Heart right ventricle (tissue), 16 donors: ENCODE measurements at regions not wholly inside any gene's neighbourhood (a gene's known extent, or its start where the extent isn't known, plus 50 kb on each side); places are given as distances from the start of the nearest gene placed in this dataset.

Experiments
- ATAC-seq, 8 donors: fragments of 200-7000 bp; cut with Tn5 transposase; one replicate each; pipeline ENCODE4 v1.9.1; 2020; ENCODE audit warnings: mild to moderate bottlenecking in 8 of 8, moderate library complexity in 8 of 8, moderate number of reproducible peaks in 1 of 8
- DNase-seq, 2 donors: peaks; one replicate each; pipeline ENCODE4 v3.0.0-alpha.2; 2020
- H3K27ac ChIP-seq, 10 donors: fragments of 200-600 bp; sonication (generic) in 2 of 10; one replicate each; pipeline versions ENCODE4 v1.5.0 to v1.8.0; 2020 to 2022; ENCODE audit warnings: mild to moderate bottlenecking in 3 of 10
- H3K27me3 ChIP-seq, 7 donors: fragments of 200-600 bp; one replicate each; pipeline ENCODE4 v1.8.0; 2021 to 2022; ENCODE audit warnings: mild to moderate bottlenecking in 2 of 7
- H3K36me3 ChIP-seq, 9 donors: fragments of 200-600 bp; sonication (generic) in 1 of 9; one replicate each; pipeline versions ENCODE4 v1.5.0 to v1.8.0; 2020 to 2022; ENCODE audit warnings: mild to moderate bottlenecking in 2 of 9
- H3K4me1 ChIP-seq, 9 donors: fragments of 200-600 bp; sonication (generic) in 1 of 9; one replicate each; pipeline versions ENCODE4 v1.5.0 to v1.8.0; 2020 to 2022; ENCODE audit warnings: mild to moderate bottlenecking in 4 of 9
- H3K4me3 ChIP-seq, 10 donors: fragments of 200-600 bp; sonication (generic) in 2 of 10; one replicate each; pipeline versions ENCODE4 v1.5.0 to v1.8.0; 2020 to 2022; ENCODE audit warnings: mild to moderate bottlenecking in 7 of 10, moderate library complexity in 2 of 10
- H3K9me3 ChIP-seq, 11 donors: fragments of 200-600 bp in 10 of 11; sonication (generic) in 2 of 11; one replicate each; pipeline versions ENCODE4 v1.5.0 to v1.8.0; 2013 to 2022; ENCODE audit warnings: mild to moderate bottlenecking in 2 of 11, control low read depth in 1 of 11, moderate library complexity in 1 of 11
- WGBS, 2 donors: extraction: QIAGEN DNeasy Blood & Tissue Kit; methylation state at CpG; one replicate each; pipeline ENCODE4 v1.1.7; 2013; ENCODE audit warnings: inconsistent platforms in 1 of 2; 5-methylcytosine and 5-hydroxymethylcytosine counted together
- intact Hi-C, 10 donors: fragments of 100-400 bp; cut with DNase I; formaldehyde crosslinking; loops; one replicate each; pipeline versions ENCODE4 v1.11.1 to v1.14.2; 2022
- TF ChIP-seq, protein P1 (sequence below), 9 donors: fragments of 200-600 bp; sonication (generic) in 2 of 9; IDR thresholded peaks; one replicate each; pipeline versions ENCODE4 v1.5.0 to v1.8.0; 2021 to 2022; ENCODE audit warnings: antibody characterized with exemption in 9 of 9, mild to moderate bottlenecking in 5 of 9, moderate library complexity in 1 of 9
- donor health status: Arrhythmogenic right ventricular cardiomyopathy.
- donor health status: ischemic (EF 13 %, LVEDD 7.1; RV severe dilation, severe dysfunction).
- donor health status: healthy with polysubstance abuse.
- donor health status: DM: no; HTN: yes; CAD: no.
- donor health status: DM: no; HTN: no; CAD: no.
- donor health status: ischemic (EF 25% LVEDD 6.9; RV normal size, moderate dysfunction).
- donor health status: ischemic (EF 25% LVEDD 5.7; RV mildly dilated, moderate dysfunction).
- donor health status: healthy.
- donor health status: DM: yes; HTN: yes; CAD: no.
- donor health status: Ischemic cardiomyopathy.
- donor health status: ischemic (EF 35%, LVEDD 5.7; RV mildly dilated, moderate dysfunction).
- donor health status: nonischemic (EF 11% LVEDD 7.7; RV severe dilation, severe dysfunction).
- donor health status: DM: yes; HTN: yes; CAD: no.
- donor health status: PGD.
- donor health status: ischemic (EF 29% LVEDD 5.4; RV normal size, mild dysfunction).
- donor health status: nonischemic (EF 23%, LVEDD 6.1; RV moderate dilation, normal function).

DNA sequence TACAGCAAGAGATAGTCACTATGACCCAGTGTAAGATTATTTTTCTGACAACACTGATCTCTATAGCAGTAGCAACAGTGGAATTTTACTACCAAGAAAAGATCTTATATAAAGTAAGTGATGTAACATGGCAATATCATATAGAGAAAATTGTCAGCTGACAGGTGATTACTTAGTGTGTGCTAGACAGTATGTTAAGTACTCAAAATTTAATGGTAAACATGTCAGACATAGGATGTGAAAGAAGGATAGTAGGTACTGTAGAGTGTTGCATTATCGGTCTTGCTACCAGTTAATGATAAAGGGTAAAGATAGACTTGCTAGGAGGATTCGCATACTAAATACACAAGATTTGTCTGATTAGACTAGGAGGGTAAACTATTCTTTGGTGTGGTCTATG is 247.4 kb downstream of the CYLC2 start:
- ATAC-seq = no peak
- TF ChIP-seq, protein P1, sequence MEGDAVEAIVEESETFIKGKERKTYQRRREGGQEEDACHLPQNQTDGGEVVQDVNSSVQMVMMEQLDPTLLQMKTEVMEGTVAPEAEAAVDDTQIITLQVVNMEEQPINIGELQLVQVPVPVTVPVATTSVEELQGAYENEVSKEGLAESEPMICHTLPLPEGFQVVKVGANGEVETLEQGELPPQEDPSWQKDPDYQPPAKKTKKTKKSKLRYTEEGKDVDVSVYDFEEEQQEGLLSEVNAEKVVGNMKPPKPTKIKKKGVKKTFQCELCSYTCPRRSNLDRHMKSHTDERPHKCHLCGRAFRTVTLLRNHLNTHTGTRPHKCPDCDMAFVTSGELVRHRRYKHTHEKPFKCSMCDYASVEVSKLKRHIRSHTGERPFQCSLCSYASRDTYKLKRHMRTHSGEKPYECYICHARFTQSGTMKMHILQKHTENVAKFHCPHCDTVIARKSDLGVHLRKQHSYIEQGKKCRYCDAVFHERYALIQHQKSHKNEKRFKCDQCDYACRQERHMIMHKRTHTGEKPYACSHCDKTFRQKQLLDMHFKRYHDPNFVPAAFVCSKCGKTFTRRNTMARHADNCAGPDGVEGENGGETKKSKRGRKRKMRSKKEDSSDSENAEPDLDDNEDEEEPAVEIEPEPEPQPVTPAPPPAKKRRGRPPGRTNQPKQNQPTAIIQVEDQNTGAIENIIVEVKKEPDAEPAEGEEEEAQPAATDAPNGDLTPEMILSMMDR (IDR thresholded peaks at IDR 0.05) = no peak
- DNase-seq = no peak
- H3K4me1 ChIP-seq = no peaks in the 10 kb centered on the region
- no peaks in the 10 kb centered on the region for H3K36me3 ChIP-seq
- no peaks in the 10 kb centered on the region for H3K27me3 ChIP-seq
- intact Hi-C loops = loop anchor here in 1 of 10 donors (10.0 kb wide), 1 partner anchor 1092 kb away; no protein-coding TSS in a partner anchor
- H3K4me3 ChIP-seq = no peak overlapping the region
- no peaks in the 10 kb centered on the region for H3K9me3 ChIP-seq
- no peak overlapping the region for H3K27ac ChIP-seq
- WGBS, 2 donors = 88% methylated on average over 2 of the region's 2 CpGs

DNA sequence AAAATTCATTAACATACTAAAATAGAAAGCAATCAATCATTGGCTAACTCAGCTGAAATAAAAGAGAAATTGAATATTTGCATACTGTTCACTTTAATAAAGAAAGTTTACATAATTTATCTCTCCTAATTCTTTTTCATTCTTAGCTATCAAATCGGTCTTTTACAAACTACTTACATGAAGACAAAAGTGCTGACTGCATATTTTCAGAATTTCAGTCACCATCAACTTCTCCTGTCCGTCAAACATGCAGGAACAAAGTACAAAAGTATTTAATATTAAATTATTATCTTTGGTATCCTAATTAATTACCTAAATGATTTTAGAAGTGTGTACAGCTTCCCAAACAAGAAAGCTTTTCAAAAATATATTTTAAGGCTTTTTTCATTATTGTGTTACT is 248.4 kb downstream of the CYLC2 start:
- no peak for ATAC-seq
- Histone ChIP-seq H3K9me3 (no peaks in the 10 kb centered on the region), H3K4me1 (no peaks in the 10 kb centered on the region), H3K27ac (no peak overlapping the region), H3K27me3 (no peaks in the 10 kb centered on the region), H3K36me3 (no peaks in the 10 kb centered on the region), H3K4me3 (no peak overlapping the region)
- intact Hi-C loops = loop anchor here in 1 of 10 donors (10.0 kb wide), 1 partner anchor 1091 kb away; no protein-coding TSS in a partner anchor
- WGBS, 2 donors = 71 to 76% methylated on average over 2 of the region's 2 CpGs
- no peak for DNase-seq
- TF ChIP-seq, protein P1 (IDR thresholded peaks at IDR 0.05) = no peak

DNA sequence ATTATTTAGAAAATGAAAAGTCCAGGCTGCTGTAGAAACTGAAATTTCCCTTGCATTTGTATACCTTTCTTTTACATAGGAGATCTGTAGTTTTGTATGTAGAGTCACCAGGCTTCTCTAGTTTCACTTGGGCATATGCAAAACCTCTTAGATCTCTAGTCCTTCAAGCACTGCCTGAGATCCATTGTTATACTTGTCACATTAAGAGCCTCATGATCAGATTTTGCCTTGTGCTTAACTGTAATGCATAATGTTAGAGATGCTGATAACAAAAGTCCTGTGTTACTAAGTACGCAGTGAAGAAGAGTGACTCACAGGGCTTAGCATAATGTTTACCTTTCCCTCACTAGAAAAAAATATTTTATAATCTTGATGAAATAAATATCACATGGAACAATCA is 250.2 kb downstream of the CYLC2 start:
- H3K27ac ChIP-seq = no peak overlapping the region
- H3K9me3 ChIP-seq = no peaks in the 10 kb centered on the region
- no peaks in the 10 kb centered on the region for H3K36me3 ChIP-seq
- WGBS, 2 donors = 68 to 78% methylated on average over 1 of the region's 1 CpG
- no peak for ATAC-seq
- H3K4me1 ChIP-seq = no peaks in the 10 kb centered on the region
- no peak overlapping the region for H3K4me3 ChIP-seq
- TF ChIP-seq, protein P1 (IDR thresholded peaks at IDR 0.05) = no peak
- no peak for DNase-seq
- no peaks in the 10 kb centered on the region for H3K27me3 ChIP-seq
- intact Hi-C loops = loop anchor here in 1 of 10 donors (10.0 kb wide), 1 partner anchor 1089 kb away; no protein-coding TSS in a partner anchor

DNA sequence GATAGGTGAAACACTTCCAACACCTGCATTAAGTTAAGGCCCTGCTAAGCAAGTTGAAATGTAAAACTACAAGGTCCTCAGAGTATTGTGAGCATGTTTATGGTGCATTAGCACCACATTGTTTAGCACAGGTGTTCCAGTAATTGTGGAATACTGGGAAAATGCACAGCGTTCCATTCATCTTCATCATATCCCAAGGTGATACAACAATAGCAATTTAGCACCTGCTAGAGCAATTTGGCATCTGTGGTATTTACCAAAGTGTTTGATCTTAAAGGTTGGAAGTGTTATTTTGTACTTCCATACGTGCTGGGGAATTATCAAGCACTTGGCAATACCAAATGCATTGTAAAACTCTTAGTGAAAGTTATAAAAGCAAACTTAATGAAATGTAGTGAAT is 266.8 kb downstream of the CYLC2 start:
- intact Hi-C loops = no loop called here
- ATAC-seq (no peak), DNase-seq (no peak)
- Histone ChIP-seq H3K4me3 (no peak overlapping the region), H3K27ac (no peak overlapping the region), H3K4me1 (no peaks in the 10 kb centered on the region), H3K36me3 (no peaks in the 10 kb centered on the region), H3K9me3 (peaks cover 0 to 31% (median 0%) of the 10 kb centered on the region in 11 donors), H3K27me3 (no peaks in the 10 kb centered on the region)
- TF ChIP-seq, protein P1 (IDR thresholded peaks at IDR 0.05) = no peak
- 60 to 72% methylated on average over 2 of the region's 2 CpGs for WGBS, 2 donors
